ENCODE measurements at regions not wholly inside any gene's neighbourhood (a gene's known extent, or its start where the extent isn't known, plus 50 kb on each side); places are given as distances from the start of the nearest gene placed in this dataset.

GRCh38 chr3:150293401-150294001 is 114.6 kb upstream of the TSC22D2 start:
- Histone ChIP-seq H3K4me1 (ENCODE audit: control insufficient read depth, insufficient read depth, low read length) (no peaks in the 10 kb centered on the region), H2AFZ (ENCODE audit: control insufficient read depth, low read depth, low read length) (no peak overlapping the region), H3K4me3 (no peak overlapping the region), H3K27ac (ENCODE audit: control insufficient read depth, insufficient read depth) (no peak overlapping the region), H3K36me3 (ENCODE audit: control insufficient read depth in 2 of 2, insufficient read depth in 2 of 2, low read length in 1 of 2) (no peaks in the 10 kb centered on the region), H3K9ac (ENCODE audit: control insufficient read depth, insufficient read depth, low read length) (no peak overlapping the region), H3K79me2 (ENCODE audit: control insufficient read depth, insufficient read depth, low read length) (no peaks in the 10 kb centered on the region), H3K9me3 (replicated peaks; ENCODE audit: control insufficient read depth, insufficient read depth, low read length) (no peaks in the 10 kb centered on the region), H3K4me2 (ENCODE audit: control insufficient read depth, insufficient read depth) (no peak overlapping the region), H4K20me1 (ENCODE audit: control insufficient read depth, insufficient read depth) (no peaks in the 10 kb centered on the region), H3K27me3 (replicated peaks in 1 of 2; ENCODE audit: control insufficient read depth in 2 of 2, insufficient read depth in 2 of 2, low read length in 1 of 2) (no peaks in the 10 kb centered on the region)
- intact Hi-C loops (cut with micrococcal nuclease; ENCODE audit: unreplicated experiment) (no loop called here), in situ Hi-C loops (cut with MboI) (loop anchor here (5.0 kb wide), 1 partner anchor 204 kb away; no protein-coding TSS in a partner anchor)
- ChIA-PET SMC1A (ENCODE audit: uncharacterized antibody, unreplicated experiment) (interaction anchor here (0.9 to 1.6 kb wide), 13 partner anchors 11 to 202 kb away, joined by 3 to 5 read pairs (median 3); no protein-coding TSS in a partner anchor), RAD21 (ENCODE audit: unreplicated experiment) (interaction anchor here (1.0 kb wide), 1 partner anchor 202 kb away, joined by 4 read pairs; no protein-coding TSS in a partner anchor), POLR2A (no interaction called here), CTCF (interaction anchor here (0.6 to 1.5 kb wide), 5 partner anchors 8 to 782 kb away, joined by 3 to 6 read pairs (median 3); no protein-coding TSS in a partner anchor)
- TF ChIP-seq, protein P1, sequence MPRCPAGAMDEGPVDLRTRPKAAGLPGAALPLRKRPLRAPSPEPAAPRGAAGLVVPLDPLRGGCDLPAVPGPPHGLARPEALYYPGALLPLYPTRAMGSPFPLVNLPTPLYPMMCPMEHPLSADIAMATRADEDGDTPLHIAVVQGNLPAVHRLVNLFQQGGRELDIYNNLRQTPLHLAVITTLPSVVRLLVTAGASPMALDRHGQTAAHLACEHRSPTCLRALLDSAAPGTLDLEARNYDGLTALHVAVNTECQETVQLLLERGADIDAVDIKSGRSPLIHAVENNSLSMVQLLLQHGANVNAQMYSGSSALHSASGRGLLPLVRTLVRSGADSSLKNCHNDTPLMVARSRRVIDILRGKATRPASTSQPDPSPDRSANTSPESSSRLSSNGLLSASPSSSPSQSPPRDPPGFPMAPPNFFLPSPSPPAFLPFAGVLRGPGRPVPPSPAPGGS (IDR thresholded peaks at IDR 0.05; ENCODE audit: borderline replicate concordance, insufficient read depth, low read depth, low read length, poor library complexity, severe bottlenecking), result no peak
- no peak for TF ChIP-seq SP1 (IDR thresholded peaks at IDR 0.05; ENCODE audit: low read depth, low read length)
- no TSS peak for BruUV-seq (replicated peaks)
- FAIRE-seq (no peak), ATAC-seq (no peak), DNase-seq (ENCODE audit: low read depth, low spot score) (no peak)
- WGBS (ENCODE audit: insufficient coverage, insufficient replicate concordance, low lambda C conversion rate, missing lambda C conversion rate), result 46% methylated on average over 7 of the region's 7 CpGs

- FAIRE-seq (no peak), ATAC-seq (no peak), DNase-seq (ENCODE audit: low read depth, low spot score) (no peak)
- Histone ChIP-seq H3K79me2 (ENCODE audit: control insufficient read depth, insufficient read depth, low read length) (no peaks in the 10 kb centered on the region), H3K36me3 (ENCODE audit: control insufficient read depth in 2 of 2, insufficient read depth in 2 of 2, low read length in 1 of 2) (no peaks in the 10 kb centered on the region), H3K4me2 (ENCODE audit: control insufficient read depth, insufficient read depth) (no peak overlapping the region), H2AFZ (ENCODE audit: control insufficient read depth, low read depth, low read length) (no peak overlapping the region), H3K4me3 (no peak overlapping the region), H3K27me3 (replicated peaks in 1 of 2; ENCODE audit: control insufficient read depth in 2 of 2, insufficient read depth in 2 of 2, low read length in 1 of 2) (no peaks in the 10 kb centered on the region), H3K4me1 (ENCODE audit: control insufficient read depth, insufficient read depth, low read length) (no peaks in the 10 kb centered on the region), H3K9ac (ENCODE audit: control insufficient read depth, insufficient read depth, low read length) (no peak overlapping the region), H3K9me3 (replicated peaks; ENCODE audit: control insufficient read depth, insufficient read depth, low read length) (no peaks in the 10 kb centered on the region), H4K20me1 (ENCODE audit: control insufficient read depth, insufficient read depth) (no peaks in the 10 kb centered on the region), H3K27ac (ENCODE audit: control insufficient read depth, insufficient read depth) (no peak overlapping the region)
- in situ Hi-C loops (cut with MboI) (loop anchor here (5.0 kb wide), 1 partner anchor 204 kb away; no protein-coding TSS in a partner anchor), intact Hi-C loops (cut with micrococcal nuclease; ENCODE audit: unreplicated experiment) (no loop called here)
- ChIA-PET SMC1A (ENCODE audit: uncharacterized antibody, unreplicated experiment) (interaction anchor here (1.0 to 1.6 kb wide), 5 partner anchors 10 to 203 kb away, joined by 3 to 5 read pairs (median 4); no protein-coding TSS in a partner anchor), CTCF (interaction anchor here (0.7 to 1.5 kb wide), 4 partner anchors 9 to 202 kb away, joined by 3 to 6 read pairs (median 3); no protein-coding TSS in a partner anchor), POLR2A (no interaction called here), RAD21 (ENCODE audit: unreplicated experiment) (interaction anchor here (1.0 kb wide), 1 partner anchor 203 kb away, joined by 4 read pairs; no protein-coding TSS in a partner anchor)
- no TSS peak for BruUV-seq (replicated peaks)
- 30% methylated on average over 4 of the region's 4 CpGs for WGBS (ENCODE audit: insufficient coverage, insufficient replicate concordance, low lambda C conversion rate, missing lambda C conversion rate)
- TF ChIP-seq SIX5 (IDR thresholded peaks at IDR 0.05; ENCODE audit: low read depth, low read length, severe bottlenecking) (no peak), GATAD2B (conservative IDR thresholded peaks at IDR 0.05; ENCODE audit: low read depth) (no peak), ZBTB33 (IDR thresholded peaks at IDR 0.05) (no peak), ZBTB40 (IDR thresholded peaks at IDR 0.05; ENCODE audit: borderline replicate concordance) (no peak)
Measured at GRCh38 chr3:150292891-150293290, 115.2 kb upstream of the TSC22D2 start.
